Sigmoid colon (tissue), 4 donors: ENCODE measurements at regions not wholly inside any gene's neighbourhood (a gene's known extent, or its start where the extent isn't known, plus 50 kb on each side); places are given as distances from the start of the nearest gene placed in this dataset.

ENCODE experiments used
- EP300 ChIP-seq, 4 donors: sonication (generic); formaldehyde crosslinking; IDR thresholded peaks; one replicate each; pipeline ENCODE4 v1.6.1; 2017; ENCODE audit warnings: antibody characterized with exemption in 4 of 4
- POLR2A ChIP-seq, 2 donors: fragments of 450-650 bp; IDR thresholded peaks; one replicate each; pipeline ENCODE4 v1.6.1; 2016; ENCODE audit warnings: antibody characterized with exemption in 2 of 2, mild to moderate bottlenecking in 2 of 2, moderate library complexity in 2 of 2
- TF ChIP-seq, protein P1 (sequence below), 4 experiments: fragments of 450-650 bp in 3 of 4; fragments of 200-600 bp in 1 of 4; IDR thresholded peaks; one replicate each; pipeline ENCODE4 v1.5.1; 2016 to 2019; ENCODE audit warnings: antibody characterized with exemption in 4 of 4, mild to moderate bottlenecking in 3 of 4, moderate library complexity in 2 of 4

DNA sequence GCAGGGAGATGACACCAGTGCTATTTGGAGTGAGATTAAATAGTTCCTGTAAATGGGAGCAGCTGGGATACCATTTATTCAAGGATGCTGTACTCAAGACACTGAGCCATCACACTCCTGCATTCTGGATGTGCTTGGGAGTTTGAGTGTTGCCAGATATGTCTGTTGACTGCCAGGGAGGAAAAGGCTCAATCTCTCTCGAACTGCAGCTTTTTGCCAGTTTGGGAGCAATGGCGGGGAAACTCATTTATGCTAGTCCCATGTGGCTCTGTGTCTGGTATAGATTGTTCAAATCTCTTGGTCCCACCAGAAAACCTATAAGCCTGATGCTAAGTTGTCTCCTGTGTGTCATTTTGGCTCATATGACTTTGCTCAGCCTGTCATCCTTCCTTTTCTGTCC, 363.6 kb downstream of the WDR72 start:
- TF ChIP-seq, protein P1, sequence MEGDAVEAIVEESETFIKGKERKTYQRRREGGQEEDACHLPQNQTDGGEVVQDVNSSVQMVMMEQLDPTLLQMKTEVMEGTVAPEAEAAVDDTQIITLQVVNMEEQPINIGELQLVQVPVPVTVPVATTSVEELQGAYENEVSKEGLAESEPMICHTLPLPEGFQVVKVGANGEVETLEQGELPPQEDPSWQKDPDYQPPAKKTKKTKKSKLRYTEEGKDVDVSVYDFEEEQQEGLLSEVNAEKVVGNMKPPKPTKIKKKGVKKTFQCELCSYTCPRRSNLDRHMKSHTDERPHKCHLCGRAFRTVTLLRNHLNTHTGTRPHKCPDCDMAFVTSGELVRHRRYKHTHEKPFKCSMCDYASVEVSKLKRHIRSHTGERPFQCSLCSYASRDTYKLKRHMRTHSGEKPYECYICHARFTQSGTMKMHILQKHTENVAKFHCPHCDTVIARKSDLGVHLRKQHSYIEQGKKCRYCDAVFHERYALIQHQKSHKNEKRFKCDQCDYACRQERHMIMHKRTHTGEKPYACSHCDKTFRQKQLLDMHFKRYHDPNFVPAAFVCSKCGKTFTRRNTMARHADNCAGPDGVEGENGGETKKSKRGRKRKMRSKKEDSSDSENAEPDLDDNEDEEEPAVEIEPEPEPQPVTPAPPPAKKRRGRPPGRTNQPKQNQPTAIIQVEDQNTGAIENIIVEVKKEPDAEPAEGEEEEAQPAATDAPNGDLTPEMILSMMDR (IDR thresholded peaks at IDR 0.05), result no peak
- TF ChIP-seq POLR2A (IDR thresholded peaks at IDR 0.05) (no peak), EP300 (IDR thresholded peaks at IDR 0.05) (no peak)
